GM10266 (cell line): ENCODE measurements at regions not wholly inside any gene's neighbourhood (a gene's known extent, or its start where the extent isn't known, plus 50 kb on each side); places are given as distances from the start of the nearest gene placed in this dataset.

Source experiments
- DNase-seq: peaks from one replicate; pipeline ENCODE4 v3.0.0; 2012; ENCODE audit errors: extremely low spot score
- TF ChIP-seq, protein P1 (sequence below): IDR thresholded peaks from 2 replicates; pipeline ENCODE4 v1.5.1; 2012; ENCODE audit warnings: mild to moderate bottlenecking, low read depth; ENCODE audit not compliant: control insufficient read depth, insufficient read depth; ENCODE audit errors: missing control alignments

DNA sequence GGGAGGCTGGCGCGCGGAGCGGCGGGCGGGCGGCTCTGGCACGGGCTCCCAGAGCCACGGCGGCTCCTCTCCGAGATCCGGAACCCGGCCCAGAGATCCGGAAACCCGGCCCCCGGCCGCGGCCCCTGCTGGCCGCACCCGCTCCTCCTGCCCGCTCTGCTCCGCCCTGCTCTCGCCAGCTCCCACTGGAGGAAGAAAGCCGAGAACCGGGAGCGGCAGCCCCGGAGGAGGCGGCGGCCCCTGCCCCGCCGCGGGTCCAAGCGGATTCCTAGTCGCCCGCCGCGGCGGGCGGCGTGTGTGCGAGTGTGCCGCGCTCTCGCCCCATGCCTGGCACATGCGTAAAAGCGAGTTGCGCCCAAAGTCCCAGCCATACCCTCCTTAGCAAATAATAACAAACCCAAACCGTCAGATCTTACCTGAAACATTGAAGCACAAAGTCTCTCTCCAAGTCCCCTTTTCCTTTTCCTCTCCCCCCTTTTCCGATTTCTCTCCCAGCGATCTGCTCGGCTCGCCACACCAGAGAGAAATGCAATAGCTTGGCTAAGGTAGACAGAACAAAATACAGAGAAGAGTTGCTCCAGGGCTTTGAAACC lies 108.7 kb upstream of the KCTD1 start:
- peak; percentile 54 for DNase-seq
- TF ChIP-seq, protein P1, sequence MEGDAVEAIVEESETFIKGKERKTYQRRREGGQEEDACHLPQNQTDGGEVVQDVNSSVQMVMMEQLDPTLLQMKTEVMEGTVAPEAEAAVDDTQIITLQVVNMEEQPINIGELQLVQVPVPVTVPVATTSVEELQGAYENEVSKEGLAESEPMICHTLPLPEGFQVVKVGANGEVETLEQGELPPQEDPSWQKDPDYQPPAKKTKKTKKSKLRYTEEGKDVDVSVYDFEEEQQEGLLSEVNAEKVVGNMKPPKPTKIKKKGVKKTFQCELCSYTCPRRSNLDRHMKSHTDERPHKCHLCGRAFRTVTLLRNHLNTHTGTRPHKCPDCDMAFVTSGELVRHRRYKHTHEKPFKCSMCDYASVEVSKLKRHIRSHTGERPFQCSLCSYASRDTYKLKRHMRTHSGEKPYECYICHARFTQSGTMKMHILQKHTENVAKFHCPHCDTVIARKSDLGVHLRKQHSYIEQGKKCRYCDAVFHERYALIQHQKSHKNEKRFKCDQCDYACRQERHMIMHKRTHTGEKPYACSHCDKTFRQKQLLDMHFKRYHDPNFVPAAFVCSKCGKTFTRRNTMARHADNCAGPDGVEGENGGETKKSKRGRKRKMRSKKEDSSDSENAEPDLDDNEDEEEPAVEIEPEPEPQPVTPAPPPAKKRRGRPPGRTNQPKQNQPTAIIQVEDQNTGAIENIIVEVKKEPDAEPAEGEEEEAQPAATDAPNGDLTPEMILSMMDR = no peak

- TF ChIP-seq, protein P1 = no peak
- DNase-seq = peak; percentile 18
Observed at GRCh38 chr18:26656431-26656943, 108.1 kb upstream of the KCTD1 start.

- DNase-seq = no peak
- TF ChIP-seq, protein P1 = no peak
Observed at GRCh38 chr18:26655525-26656430, 107.4 kb upstream of the KCTD1 start.

DNA sequence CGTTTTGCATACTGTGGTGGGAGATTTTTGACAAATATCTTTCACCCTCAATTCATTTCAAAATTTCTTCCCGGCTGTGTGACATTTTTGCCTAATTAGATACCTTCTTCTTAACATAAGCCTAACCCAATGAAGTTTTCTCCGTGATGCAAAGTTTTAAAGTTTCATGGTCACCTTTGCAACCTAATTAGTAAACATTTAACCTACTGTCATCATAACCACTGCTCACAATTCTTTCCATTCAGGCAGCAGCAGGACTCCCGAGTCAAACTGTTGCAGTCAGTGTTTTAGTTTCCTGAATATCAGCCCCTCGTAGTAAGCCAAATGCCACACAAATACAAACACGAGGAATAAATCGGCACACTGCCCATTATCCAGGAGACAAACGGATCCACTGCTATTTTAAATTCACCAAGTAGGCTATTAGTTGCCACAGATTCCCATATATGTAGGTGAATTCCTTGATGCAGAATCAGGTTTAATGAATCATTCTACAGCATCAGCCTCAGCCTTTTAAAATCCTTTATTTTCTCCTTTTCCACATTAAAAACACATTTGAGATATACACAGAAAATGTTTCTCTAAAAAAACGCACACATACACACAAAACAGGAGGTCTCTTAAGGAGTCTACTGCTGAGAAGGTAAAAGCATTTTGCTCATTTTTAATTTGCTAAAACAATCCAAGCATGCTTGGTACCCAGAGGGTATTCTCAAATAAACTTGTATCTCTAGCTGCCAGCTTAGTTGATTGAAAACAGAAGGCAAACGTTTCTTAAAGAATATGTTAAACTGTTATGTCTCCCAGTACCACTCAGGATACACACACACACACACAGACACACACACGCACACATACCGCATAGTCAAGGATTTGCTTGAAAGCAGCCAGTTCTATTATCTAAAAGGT lies 106.5 kb upstream of the KCTD1 start:
- TF ChIP-seq, protein P1 = no peak
- no peak for DNase-seq

GRCh38 chr18:26653943-26654615 lies 105.7 kb upstream of the KCTD1 start:
- TF ChIP-seq, protein P1 = no peak
- DNase-seq = no peak

GRCh38 chr18:26652501-26652900 lies 104.1 kb upstream of the KCTD1 start:
- DNase-seq = no peak
- TF ChIP-seq, protein P1 = no peak
